H1 (cell line): ENCODE measurements at regions not wholly inside any gene's neighbourhood (a gene's known extent, or its start where the extent isn't known, plus 50 kb on each side); places are given as distances from the start of the nearest gene placed in this dataset.

ENCODE experiments used
- ATF3 ChIP-seq: IDR thresholded peaks from 2 replicates; pipeline ENCODE4 v1.6.1; 2011; ENCODE audit warnings: low read depth, mild to moderate bottlenecking, low read length; ENCODE audit not compliant: insufficient read depth
- HDAC6 ChIP-seq: IDR thresholded peaks from one replicate; pipeline ENCODE4 v1.7.1; 2012; ENCODE audit warnings: low read depth, mild to moderate bottlenecking, inconsistent platforms, low read length, moderate library complexity

GRCh38 chr9:2248768-2249265 is 233.7 kb downstream of the SMARCA2 start (continued):
- TF ChIP-seq ATF3 (no peak), HDAC6 (no peak)
